Loucy (cell line): ENCODE measurements at regions not wholly inside any gene's neighbourhood (a gene's known extent, or its start where the extent isn't known, plus 50 kb on each side); places are given as distances from the start of the nearest gene placed in this dataset.

Source experiments
- H2AFZ ChIP-seq: fragments of 200-600 bp; sonication (generic); 2 replicates; pipeline ENCODE4 v1.6.0; 2016; ENCODE audit warnings: antibody characterized with exemption, mild to moderate bottlenecking, low read length, moderate library complexity
- H3F3A ChIP-seq: fragments of 200-600 bp; 2 replicates; pipeline ENCODE4 v1.6.0; 2016; ENCODE audit warnings: antibody characterized with exemption, low read depth, mild to moderate bottlenecking
- H3K27me3 ChIP-seq: fragments of 200-600 bp; sonication (generic); 2 replicates; pipeline ENCODE4 v1.6.1; 2014; ENCODE audit warnings: low read length, mild to moderate bottlenecking; ENCODE audit not compliant: insufficient read depth, poor library complexity, severe bottlenecking
- H3K36me3 ChIP-seq: fragments of 200-600 bp; sonication (generic); 2 replicates; pipeline ENCODE4 v1.6.1; 2016; ENCODE audit warnings: low read length; ENCODE audit not compliant: insufficient read depth
- H3K4me1 ChIP-seq: fragments of 200-600 bp; sonication (generic); 2 replicates; pipeline ENCODE4 v1.5.1; 2014; ENCODE audit warnings: low read length, mild to moderate bottlenecking; ENCODE audit not compliant: insufficient read depth, poor library complexity, severe bottlenecking
- H3K4me2 ChIP-seq: fragments of 200-600 bp; sonication (generic); 2 replicates; pipeline ENCODE4 v1.6.0; 2014; ENCODE audit warnings: antibody characterized with exemption, low read length, low read depth, mild to moderate bottlenecking; ENCODE audit not compliant: poor library complexity, severe bottlenecking
- H3K4me3 ChIP-seq: fragments of 200-600 bp; sonication (generic); 2 replicates; pipeline ENCODE4 v1.5.1; 2014; ENCODE audit warnings: low read length, mild to moderate bottlenecking, mixed read lengths; ENCODE audit not compliant: poor library complexity, severe bottlenecking
- H3K79me2 ChIP-seq: fragments of 200-600 bp; sonication (generic); 2 replicates; pipeline ENCODE4 v1.6.1; 2014; ENCODE audit warnings: low read length; ENCODE audit not compliant: insufficient read depth
- H3K9ac ChIP-seq: fragments of 200-600 bp; sonication (generic); 2 replicates; pipeline ENCODE4 v1.6.0; 2014; ENCODE audit warnings: mild to moderate bottlenecking, low read depth, low read length, moderate library complexity; ENCODE audit not compliant: poor library complexity, severe bottlenecking
- H3K9me2 ChIP-seq: fragments of 200-600 bp; sonication (generic); replicated peaks from 2 replicates; pipeline ENCODE4 v1.6.1; 2016; ENCODE audit warnings: low read depth, low read length, mixed read lengths
- H3K9me3 ChIP-seq: fragments of 200-600 bp; sonication (generic); 2 replicates; pipeline ENCODE4 v1.6.1; 2014; ENCODE audit warnings: mild to moderate bottlenecking, antibody characterized with exemption, low read length, low read depth; ENCODE audit not compliant: insufficient read depth
- H4K20me1 ChIP-seq: fragments of 200-600 bp; sonication (generic); 2 replicates; pipeline ENCODE4 v1.6.0; 2014; ENCODE audit warnings: antibody characterized with exemption, low read length, mild to moderate bottlenecking; ENCODE audit not compliant: insufficient read depth, poor library complexity, severe bottlenecking
- EZH2phosphoT487 ChIP-seq: fragments of 200-600 bp; IDR thresholded peaks from 2 replicates; pipeline ENCODE4 v1.6.1; 2018; ENCODE audit warnings: antibody characterized with exemption, mild to moderate bottlenecking, moderate library complexity, borderline replicate concordance
- TF ChIP-seq, protein P1 (sequence below): fragments of 200-600 bp; sonication (generic); conservative IDR thresholded peaks from 2 replicates; pipeline ENCODE4 v1.5.1; 2014; ENCODE audit warnings: mild to moderate bottlenecking, antibody characterized with exemption, low read length

DNA sequence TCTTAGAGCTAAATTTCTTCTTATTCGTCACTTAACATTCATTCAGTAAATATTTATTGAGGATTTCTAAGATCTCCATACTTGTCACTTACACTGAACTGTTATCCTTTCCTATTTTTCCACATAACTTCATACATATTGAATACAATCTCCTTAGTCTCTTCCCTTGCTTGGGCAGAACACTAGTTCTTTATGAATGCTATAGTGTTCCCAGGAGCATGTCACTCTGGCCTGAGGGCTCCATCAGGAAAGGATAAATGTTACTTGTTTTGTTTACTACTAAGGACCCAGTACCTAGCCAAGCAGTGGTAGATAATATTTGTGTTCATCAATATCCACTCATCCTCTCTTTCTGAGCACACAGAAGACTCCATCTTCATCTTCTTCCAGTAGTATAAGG lies 544.7 kb downstream of the ZEB2 start:
- no peaks in the 10 kb centered on the region for H3K9me3 ChIP-seq
- no peak overlapping the region for H3K9ac ChIP-seq
- no peaks in the 10 kb centered on the region for H3K27me3 ChIP-seq
- no peaks in the 10 kb centered on the region for H3K79me2 ChIP-seq
- no peak for TF ChIP-seq EZH2phosphoT487
- TF ChIP-seq, protein P1, sequence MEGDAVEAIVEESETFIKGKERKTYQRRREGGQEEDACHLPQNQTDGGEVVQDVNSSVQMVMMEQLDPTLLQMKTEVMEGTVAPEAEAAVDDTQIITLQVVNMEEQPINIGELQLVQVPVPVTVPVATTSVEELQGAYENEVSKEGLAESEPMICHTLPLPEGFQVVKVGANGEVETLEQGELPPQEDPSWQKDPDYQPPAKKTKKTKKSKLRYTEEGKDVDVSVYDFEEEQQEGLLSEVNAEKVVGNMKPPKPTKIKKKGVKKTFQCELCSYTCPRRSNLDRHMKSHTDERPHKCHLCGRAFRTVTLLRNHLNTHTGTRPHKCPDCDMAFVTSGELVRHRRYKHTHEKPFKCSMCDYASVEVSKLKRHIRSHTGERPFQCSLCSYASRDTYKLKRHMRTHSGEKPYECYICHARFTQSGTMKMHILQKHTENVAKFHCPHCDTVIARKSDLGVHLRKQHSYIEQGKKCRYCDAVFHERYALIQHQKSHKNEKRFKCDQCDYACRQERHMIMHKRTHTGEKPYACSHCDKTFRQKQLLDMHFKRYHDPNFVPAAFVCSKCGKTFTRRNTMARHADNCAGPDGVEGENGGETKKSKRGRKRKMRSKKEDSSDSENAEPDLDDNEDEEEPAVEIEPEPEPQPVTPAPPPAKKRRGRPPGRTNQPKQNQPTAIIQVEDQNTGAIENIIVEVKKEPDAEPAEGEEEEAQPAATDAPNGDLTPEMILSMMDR: no peak
- H2AFZ ChIP-seq: no peak overlapping the region
- no peaks in the 10 kb centered on the region for H3F3A ChIP-seq
- H3K4me3 ChIP-seq: no peak overlapping the region
- no peaks in the 10 kb centered on the region for H3K4me1 ChIP-seq
- H3K4me2 ChIP-seq: no peak overlapping the region
- H3K36me3 ChIP-seq: no peaks in the 10 kb centered on the region
- H4K20me1 ChIP-seq: no peaks in the 10 kb centered on the region
- no peaks in the 10 kb centered on the region for H3K9me2 ChIP-seq

DNA sequence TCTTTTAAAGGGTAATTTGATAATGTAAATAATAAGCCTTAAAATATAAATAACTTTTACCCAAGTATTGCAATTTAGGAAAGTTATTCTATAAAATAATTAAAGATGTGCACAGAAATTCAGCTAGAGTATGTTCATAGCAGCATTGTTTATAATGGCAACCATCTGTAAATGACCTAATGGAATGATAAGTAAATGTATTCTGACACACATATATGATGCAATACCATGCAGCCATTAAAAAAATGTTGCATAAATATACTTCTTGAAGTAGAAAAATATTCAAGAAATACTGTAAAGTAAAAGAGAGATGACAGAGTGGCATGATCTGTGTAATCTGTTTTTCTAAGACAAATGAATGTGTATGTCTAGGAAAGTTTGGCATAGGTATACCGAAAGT lies 545.7 kb downstream of the ZEB2 start:
- TF ChIP-seq EZH2phosphoT487: no peak
- TF ChIP-seq, protein P1: no peak
- Histone ChIP-seq H3K4me2 (no peak overlapping the region), H3F3A (no peaks in the 10 kb centered on the region), H3K9ac (no peak overlapping the region), H2AFZ (no peak overlapping the region), H4K20me1 (no peaks in the 10 kb centered on the region), H3K79me2 (no peaks in the 10 kb centered on the region), H3K9me2 (no peaks in the 10 kb centered on the region), H3K4me3 (no peak overlapping the region), H3K36me3 (no peaks in the 10 kb centered on the region), H3K9me3 (no peaks in the 10 kb centered on the region), H3K4me1 (no peaks in the 10 kb centered on the region), H3K27me3 (no peaks in the 10 kb centered on the region)

DNA sequence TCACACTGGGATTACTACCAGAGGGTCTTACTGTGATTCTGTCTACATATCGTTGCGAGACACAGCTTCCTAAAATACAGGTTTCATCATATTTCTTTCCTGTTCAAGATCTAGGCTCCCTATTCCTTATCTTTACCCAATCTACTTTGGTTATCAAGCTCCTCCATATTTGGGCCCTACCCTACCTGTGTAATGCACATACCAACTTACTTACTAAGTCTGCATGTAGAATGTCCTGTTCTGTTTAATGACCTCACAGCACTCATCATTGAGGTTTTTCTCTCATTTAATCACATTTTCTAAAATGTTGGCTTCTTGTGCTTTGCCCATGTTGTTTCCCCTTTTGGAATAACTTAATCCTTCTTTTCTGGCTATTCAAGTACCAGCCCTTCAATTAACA lies 551.1 kb downstream of the ZEB2 start:
- Histone ChIP-seq H3K36me3 (no peaks in the 10 kb centered on the region), H3K9me3 (no peaks in the 10 kb centered on the region), H3K27me3 (no peaks in the 10 kb centered on the region), H3K9me2 (no peaks in the 10 kb centered on the region), H3K9ac (no peak overlapping the region), H3K79me2 (no peaks in the 10 kb centered on the region), H4K20me1 (no peaks in the 10 kb centered on the region), H3K4me3 (no peak overlapping the region), H3K4me1 (no peaks in the 10 kb centered on the region), H2AFZ (no peak overlapping the region), H3F3A (no peaks in the 10 kb centered on the region), H3K4me2 (no peak overlapping the region)
- TF ChIP-seq, protein P1: no peak
- no peak for TF ChIP-seq EZH2phosphoT487
